Astrocyte (in vitro differentiated cells and primary cell): ENCODE measurements at regions not wholly inside any gene's neighbourhood (a gene's known extent, or its start where the extent isn't known, plus 50 kb on each side); places are given as distances from the start of the nearest gene placed in this dataset.

Experiments
- CTCF ChIP-seq: IDR thresholded peaks from 2 replicates; pipeline ENCODE4 v1.5.1; 2011; ENCODE audit warnings: low read depth, mild to moderate bottlenecking, inconsistent platforms, low read length, moderate library complexity; ENCODE audit not compliant: insufficient read depth
- EZH2 ChIP-seq: IDR thresholded peaks from 2 replicates; pipeline ENCODE4 v1.6.1; 2012; ENCODE audit warnings: mild to moderate bottlenecking, low read length, inconsistent platforms; ENCODE audit not compliant: insufficient read depth

GRCh38 chr1:61013189-61013945, 69.0 kb upstream of the NFIA start:
- no peak for TF ChIP-seq CTCF
- TF ChIP-seq EZH2 = no peak
